HCT116 (cell line): ENCODE measurements at regions not wholly inside any gene's neighbourhood (a gene's known extent, or its start where the extent isn't known, plus 50 kb on each side); places are given as distances from the start of the nearest gene placed in this dataset.

ENCODE experiments used
- ATAC-seq: fragments of 200-7000 bp; cut with Tn5 transposase; 2 replicates; pipeline ENCODE4 v1.9.1; 2020; ENCODE audit warnings: mild to moderate bottlenecking, moderate library complexity
- BruUV-seq: library from RNA; stranded (reverse); fragments of 400-500 nt; replicated peaks from 2 replicates; lab custom pipeline; 2021; lab: Mats Ljungman, UMichigan
- CTCF ChIA-PET: fragments of 300-600 bp; sonication (Branson Sonifier 250); formaldehyde crosslinking; loops from one replicate; lab custom pipeline; 2021; ENCODE audit warnings: antibody characterized with exemption; lab: Charles Lee
- POLR2A ChIA-PET: fragments of 300-600, 350-600 bp; sonication (Branson Sonifier 250); formaldehyde crosslinking; loops from one replicate; lab custom pipeline; 2021; ENCODE audit warnings: antibody characterized with exemption; lab: Charles Lee
- RAD21 ChIA-PET, 2 experiments: fragments of 300-600 bp; sonication (Branson Sonifier 250); formaldehyde crosslinking; loops; one replicate each; lab custom pipeline; 2023; ENCODE audit warnings: low total read pairs in 2 of 2; ENCODE audit not compliant: uncharacterized antibody in 2 of 2, unreplicated experiment in 2 of 2, low non-redundant PET in 1 of 2; lab: Charles Lee
- DNase-seq: peaks from one replicate; pipeline ENCODE4 v3.0.0-alpha.2; 2010; ENCODE audit warnings: low read depth, low spot score
- H2AFZ ChIP-seq: fragments of 200-600 bp; shearing (Covaris generic), sonication (generic); 2 replicates; pipeline ENCODE4 v1.6.1; 2017; ENCODE audit warnings: low read depth, mixed run types, mixed read lengths, antibody characterized with exemption, low read length; ENCODE audit not compliant: poor library complexity, severe bottlenecking
- H3K27ac ChIP-seq: 2 replicates; pipeline ENCODE4 v1.5.1; 2012; ENCODE audit warnings: low read depth, low read length
- H3K27me3 ChIP-seq: fragments of 200-600 bp; sonication (generic); 2 replicates; pipeline ENCODE4 v1.6.1; 2016; ENCODE audit warnings: mixed run types, low read length, mixed read lengths; ENCODE audit not compliant: insufficient read depth
- H3K36me3 ChIP-seq, 2 experiments: fragments of 200-500 bp in 1 of 2; fragments of 200-600 bp in 1 of 2; sonication (Bioruptor generic) in 1 of 2; sonication (generic) in 1 of 2; 2 replicates each; pipeline versions ENCODE4 v1.5.1 to v1.6.1; 2014 to 2016; ENCODE audit warnings: low read length in 2 of 2, inconsistent platforms in 1 of 2, mixed read lengths in 1 of 2, mixed run types in 1 of 2; ENCODE audit not compliant: insufficient read depth in 2 of 2, control insufficient read depth in 1 of 2
- H3K4me1 ChIP-seq, 2 experiments: fragments of 200-600 bp in 1 of 2; sonication (generic) in 1 of 2; 2 replicates each; pipeline versions ENCODE4 v1.5.1 to v1.6.1; 2012 to 2017; ENCODE audit warnings: low read length in 2 of 2, inconsistent platforms in 1 of 2, mild to moderate bottlenecking in 1 of 2, mixed read lengths in 1 of 2, mixed run types in 1 of 2, moderate library complexity in 1 of 2; ENCODE audit not compliant: insufficient read depth in 2 of 2, control insufficient read depth in 1 of 2
- H3K4me2 ChIP-seq: fragments of 200-600 bp; sonication (generic); 2 replicates; pipeline ENCODE4 v1.6.1; 2017; ENCODE audit warnings: mixed run types, low read length, mixed read lengths
- H3K4me3 ChIP-seq, 2 experiments: fragments of 200-600 bp in 1 of 2; sonication (generic) in 1 of 2; replicated peaks in 1 of 2; 2 replicates each; pipeline ENCODE4 v1.5.1; 2011 to 2016; ENCODE audit warnings: low read length in 2 of 2, control low read depth in 1 of 2, low read depth in 1 of 2, mild to moderate bottlenecking in 1 of 2, mixed read lengths in 1 of 2, mixed run types in 1 of 2
- H3K79me2 ChIP-seq: fragments of 200-600 bp; sonication (generic); 2 replicates; pipeline ENCODE4 v1.6.1; 2017; ENCODE audit warnings: mild to moderate bottlenecking, mixed run types, low read length, moderate library complexity, mixed read lengths; ENCODE audit not compliant: insufficient read depth
- H3K9ac ChIP-seq: fragments of 200-600 bp; sonication (generic); 2 replicates; pipeline ENCODE4 v1.6.1; 2016; ENCODE audit warnings: low read length, mixed read lengths
- H3K9me2 ChIP-seq: fragments of 200-600 bp; sonication (generic), shearing (Covaris generic); 2 replicates; pipeline ENCODE4 v1.6.1; 2017; ENCODE audit warnings: mixed run types, mild to moderate bottlenecking, moderate library complexity; ENCODE audit not compliant: insufficient read depth
- H3K9me3 ChIP-seq, 2 experiments: fragments of 200-500 bp in 1 of 2; fragments of 200-600 bp in 1 of 2; sonication (Bioruptor generic) in 1 of 2; sonication (generic) in 1 of 2; 2 replicates each; pipeline ENCODE4 v1.6.1; 2014 to 2017; ENCODE audit warnings: low read length in 2 of 2, mixed read lengths in 2 of 2, inconsistent platforms in 1 of 2, low read depth in 1 of 2, mild to moderate bottlenecking in 1 of 2, mixed run types in 1 of 2, moderate library complexity in 1 of 2; ENCODE audit not compliant: control insufficient read depth in 1 of 2, insufficient read depth in 1 of 2
- H4K20me1 ChIP-seq: fragments of 200-600 bp; sonication (generic), shearing (Covaris generic); 2 replicates; pipeline ENCODE4 v1.6.1; 2017; ENCODE audit warnings: mixed run types, mild to moderate bottlenecking, moderate library complexity; ENCODE audit not compliant: insufficient read depth
- ATF3 ChIP-seq: IDR thresholded peaks from 2 replicates; pipeline ENCODE4 v1.6.1; 2012
- CBX3 ChIP-seq: IDR thresholded peaks from 2 replicates; pipeline ENCODE4 v1.6.1; 2012; ENCODE audit warnings: low read depth
- CEBPB ChIP-seq: IDR thresholded peaks from 2 replicates; pipeline ENCODE4 v1.6.1; 2012; ENCODE audit warnings: low read depth
- EGR1 ChIP-seq: IDR thresholded peaks from 2 replicates; pipeline ENCODE4 v1.6.1; 2012; ENCODE audit warnings: low read depth
- ELF1 ChIP-seq: IDR thresholded peaks from 2 replicates; pipeline ENCODE4 v1.6.1; 2012; ENCODE audit warnings: low read depth, borderline replicate concordance
- EZH2 ChIP-seq: fragments of 200-600 bp; sonication (generic); IDR thresholded peaks from 2 replicates; pipeline ENCODE4 v1.6.1; 2017; ENCODE audit warnings: antibody characterized with exemption, mixed run types
- EZH2phosphoT487 ChIP-seq: fragments of 200-600 bp; IDR thresholded peaks from 2 replicates; pipeline ENCODE4 v1.6.1; 2018; ENCODE audit warnings: antibody characterized with exemption, borderline replicate concordance
- JUND ChIP-seq: IDR thresholded peaks from 2 replicates; pipeline ENCODE4 v1.6.1; 2012
- MAX ChIP-seq: IDR thresholded peaks from 2 replicates; pipeline ENCODE4 v1.6.1; 2012
- POLR2A ChIP-seq: IDR thresholded peaks from 2 replicates; pipeline ENCODE4 v1.7.0; 2011; ENCODE audit warnings: borderline replicate concordance; ENCODE audit not compliant: insufficient read depth, insufficient read length; ENCODE audit errors: extremely low read depth
- POLR2AphosphoS5 ChIP-seq: IDR thresholded peaks from 2 replicates; pipeline ENCODE4 v1.6.1; 2011; ENCODE audit warnings: mild to moderate bottlenecking, low read depth, low read length, moderate library complexity
- RAD21 ChIP-seq: IDR thresholded peaks from 2 replicates; pipeline ENCODE4 v1.6.1; 2012; ENCODE audit warnings: low read depth, mild to moderate bottlenecking
- REST ChIP-seq: IDR thresholded peaks from 2 replicates; pipeline ENCODE4 v1.6.1; 2012; ENCODE audit warnings: low read depth
- SIN3A ChIP-seq: IDR thresholded peaks from 2 replicates; pipeline ENCODE4 v1.6.1; 2012; ENCODE audit warnings: low read depth
- SP1 ChIP-seq: IDR thresholded peaks from 2 replicates; pipeline ENCODE4 v1.6.1; 2012; ENCODE audit warnings: low read depth
- SRF ChIP-seq: IDR thresholded peaks from 2 replicates; pipeline ENCODE4 v1.6.1; 2012; ENCODE audit warnings: low read depth
- TCF7L2 ChIP-seq: IDR thresholded peaks from 2 replicates; pipeline ENCODE4 v1.7.0; 2011; ENCODE audit warnings: borderline replicate concordance, inconsistent platforms; ENCODE audit not compliant: insufficient read depth, insufficient read length; ENCODE audit errors: extremely low read depth
- ZBTB33 ChIP-seq: IDR thresholded peaks from 2 replicates; pipeline ENCODE4 v1.6.1; 2011; ENCODE audit warnings: mild to moderate bottlenecking, low read length, moderate library complexity; ENCODE audit not compliant: insufficient replicate concordance; ENCODE audit errors: extremely low read depth
- ZFX ChIP-seq: fragments of 450-650 bp; IDR thresholded peaks from 2 replicates; pipeline ENCODE4 v1.6.1; 2017
- ZNF274 ChIP-seq: fragments of 200-500 bp; sonication (Bioruptor generic); IDR thresholded peaks from 2 replicates; pipeline ENCODE4 v1.6.1; 2014; ENCODE audit warnings: mild to moderate bottlenecking, low read depth, low read length, inconsistent platforms
- intact Hi-C: fragments of 100-400 bp; cut with micrococcal nuclease; formaldehyde crosslinking; loops from 2 replicates; pipeline ENCODE4 v1.10.0; 2022

GRCh38 chr1:4309676-4310320 is 344.6 kb upstream of the AJAP1 start:
- no peaks in the 10 kb centered on the region for H3K36me3 ChIP-seq
- TF ChIP-seq SRF = no peak
- no peak for TF ChIP-seq REST
- TF ChIP-seq ZNF274 = no peak
- TF ChIP-seq EZH2phosphoT487 = no peak
- no peak for TF ChIP-seq ATF3
- TF ChIP-seq CEBPB = no peak
- no peak for TF ChIP-seq POLR2AphosphoS5
- TF ChIP-seq CBX3 = no peak
- TF ChIP-seq TCF7L2 = no peak
- TF ChIP-seq SIN3A = no peak
- no peak for TF ChIP-seq SP1
- TF ChIP-seq ZFX = no peak
- no peak for TF ChIP-seq EZH2
- TF ChIP-seq ZBTB33 = no peak
- no peak for TF ChIP-seq EGR1
- TF ChIP-seq RAD21 = no peak
- TF ChIP-seq MAX = no peak
- TF ChIP-seq JUND = no peak
- no peak for TF ChIP-seq ELF1
- TF ChIP-seq POLR2A = no peak
- no peak overlapping the region for H3K9ac ChIP-seq
- no peaks in the 10 kb centered on the region for H3K79me2 ChIP-seq
- H3K9me3 ChIP-seq = no peaks in the 10 kb centered on the region
- ChIA-PET CTCF (no interaction called here), RAD21 (no interaction called here), POLR2A (no interaction called here)
- H3K4me3 ChIP-seq = no peak overlapping the region
- H3K9me2 ChIP-seq = no peaks in the 10 kb centered on the region
- intact Hi-C loops = no loop called here
- no peak overlapping the region for H3K4me2 ChIP-seq
- no peaks in the 10 kb centered on the region for H3K4me1 ChIP-seq
- ATAC-seq = no peak
- H3K27ac ChIP-seq = no peak overlapping the region
- no peaks in the 10 kb centered on the region for H3K27me3 ChIP-seq
- no peak overlapping the region for H2AFZ ChIP-seq
- no TSS peak for BruUV-seq
- no peaks in the 10 kb centered on the region for H4K20me1 ChIP-seq
- no peak for DNase-seq
